ENCODE measurements at regions not wholly inside any gene's neighbourhood (a gene's known extent, or its start where the extent isn't known, plus 50 kb on each side); places are given as distances from the start of the nearest gene placed in this dataset.

DNA sequence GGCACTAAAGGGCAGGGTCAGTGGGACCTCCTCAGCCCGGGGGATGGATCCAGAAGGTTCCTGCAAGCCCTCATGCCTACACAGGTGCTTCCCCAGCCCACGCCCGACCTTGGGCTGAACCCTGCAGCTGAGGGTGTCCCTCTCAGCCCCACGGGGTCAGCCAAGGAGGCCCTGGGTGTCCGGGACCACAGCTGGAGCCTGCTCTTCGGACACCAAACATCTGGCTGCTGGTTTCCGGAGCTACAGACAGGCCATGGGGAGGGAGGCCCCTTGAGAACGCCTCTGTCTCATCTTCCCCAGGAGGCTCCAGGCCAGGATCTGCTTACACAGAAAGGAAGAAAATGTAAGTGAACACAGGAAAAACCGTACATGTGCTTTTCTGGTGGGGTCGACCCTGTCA is 355.7 kb downstream of the MN1 start:
- TF ChIP-seq, protein P1, sequence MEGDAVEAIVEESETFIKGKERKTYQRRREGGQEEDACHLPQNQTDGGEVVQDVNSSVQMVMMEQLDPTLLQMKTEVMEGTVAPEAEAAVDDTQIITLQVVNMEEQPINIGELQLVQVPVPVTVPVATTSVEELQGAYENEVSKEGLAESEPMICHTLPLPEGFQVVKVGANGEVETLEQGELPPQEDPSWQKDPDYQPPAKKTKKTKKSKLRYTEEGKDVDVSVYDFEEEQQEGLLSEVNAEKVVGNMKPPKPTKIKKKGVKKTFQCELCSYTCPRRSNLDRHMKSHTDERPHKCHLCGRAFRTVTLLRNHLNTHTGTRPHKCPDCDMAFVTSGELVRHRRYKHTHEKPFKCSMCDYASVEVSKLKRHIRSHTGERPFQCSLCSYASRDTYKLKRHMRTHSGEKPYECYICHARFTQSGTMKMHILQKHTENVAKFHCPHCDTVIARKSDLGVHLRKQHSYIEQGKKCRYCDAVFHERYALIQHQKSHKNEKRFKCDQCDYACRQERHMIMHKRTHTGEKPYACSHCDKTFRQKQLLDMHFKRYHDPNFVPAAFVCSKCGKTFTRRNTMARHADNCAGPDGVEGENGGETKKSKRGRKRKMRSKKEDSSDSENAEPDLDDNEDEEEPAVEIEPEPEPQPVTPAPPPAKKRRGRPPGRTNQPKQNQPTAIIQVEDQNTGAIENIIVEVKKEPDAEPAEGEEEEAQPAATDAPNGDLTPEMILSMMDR (IDR thresholded peaks at IDR 0.05): no peak
- no peak for TF ChIP-seq POLR2A (IDR thresholded peaks at IDR 0.05)

Data from Peyer's patch (tissue), 4 donors.